ENCODE measurements at regions not wholly inside any gene's neighbourhood (a gene's known extent, or its start where the extent isn't known, plus 50 kb on each side); places are given as distances from the start of the nearest gene placed in this dataset.

GRCh38 chr2:217102956-217103355 is 243.1 kb upstream of the TNP1 start:
- Histone ChIP-seq H3K9me3 (no peaks in the 10 kb centered on the region), H3K4me1 (ENCODE audit: control insufficient read depth in 1 of 2, extremely low read depth in 1 of 2, insufficient read depth in 2 of 2, low read length in 2 of 2) (no peaks in the 10 kb centered on the region), H3K27me3 (replicated peaks in 1 of 2; ENCODE audit: control insufficient read depth in 2 of 2, extremely low read depth in 1 of 2, insufficient read depth in 2 of 2, low read length in 1 of 2) (no peaks in the 10 kb centered on the region), H3K27ac (ENCODE audit: low read length) (no peak overlapping the region), H3K36me3 (ENCODE audit: control insufficient read depth in 2 of 2, extremely low read depth in 1 of 2, insufficient read depth in 1 of 2, low read length in 1 of 2) (no peaks in the 10 kb centered on the region), H3K4me3 (ENCODE audit: control insufficient read depth in 1 of 2, extremely low read depth in 1 of 2, low read length in 1 of 2) (no peak overlapping the region)
- no CpG with 5 or more reads among the region's 1 CpG for WGBS (ENCODE audit: insufficient coverage)
- POLR2A ChIA-PET, result no interaction called here
- DNase-seq (no peak), ATAC-seq (replicated peaks in 1 of 4) (no peak)
- H3K4me3 Mint-ChIP-seq, result no peak overlapping the region
- H3K27me3 Mint-ChIP-seq, result peaks cover 0 to 7% of the 10 kb centered on the region in 2 donors
- no peaks in the 10 kb centered on the region for H3K4me1 Mint-ChIP-seq
- H3K36me3 Mint-ChIP-seq, result no peaks in the 10 kb centered on the region
- CTCF ChIA-PET, result no interaction called here
- no peak overlapping the region for H3K27ac Mint-ChIP-seq
- H3K9me3 Mint-ChIP-seq, result no peaks in the 10 kb centered on the region

- ATAC-seq (replicated peaks in 1 of 4) (no peak), DNase-seq (no peak)
- Mint-ChIP-seq H3K4me3 (no peak overlapping the region), H3K27me3 (peaks cover 0 to 7% of the 10 kb centered on the region in 2 donors), H3K4me1 (no peaks in the 10 kb centered on the region), H3K36me3 (no peaks in the 10 kb centered on the region), H3K27ac (no peak overlapping the region), H3K9me3 (no peaks in the 10 kb centered on the region)
- POLR2A ChIA-PET, result no interaction called here
- H3K27me3 ChIP-seq (replicated peaks in 1 of 2; ENCODE audit: control insufficient read depth in 2 of 2, extremely low read depth in 1 of 2, insufficient read depth in 2 of 2, low read length in 1 of 2), result peaks cover 0 to 2% of the 10 kb centered on the region in 2 experiments
- no peak overlapping the region for H3K4me3 ChIP-seq (ENCODE audit: control insufficient read depth in 1 of 2, extremely low read depth in 1 of 2, low read length in 1 of 2)
- no peak overlapping the region for H3K27ac ChIP-seq (ENCODE audit: low read length)
- H3K9me3 ChIP-seq, result no peaks in the 10 kb centered on the region
- no peaks in the 10 kb centered on the region for H3K4me1 ChIP-seq (ENCODE audit: control insufficient read depth in 1 of 2, extremely low read depth in 1 of 2, insufficient read depth in 2 of 2, low read length in 2 of 2)
- WGBS (ENCODE audit: insufficient coverage), result 95% methylated on average over 5 of the region's 6 CpGs
- no peaks in the 10 kb centered on the region for H3K36me3 ChIP-seq (ENCODE audit: control insufficient read depth in 2 of 2, extremely low read depth in 1 of 2, insufficient read depth in 1 of 2, low read length in 1 of 2)
- CTCF ChIA-PET, result no interaction called here
Observed at GRCh38 chr2:217101972-217102371, 242.1 kb upstream of the TNP1 start.

DNA sequence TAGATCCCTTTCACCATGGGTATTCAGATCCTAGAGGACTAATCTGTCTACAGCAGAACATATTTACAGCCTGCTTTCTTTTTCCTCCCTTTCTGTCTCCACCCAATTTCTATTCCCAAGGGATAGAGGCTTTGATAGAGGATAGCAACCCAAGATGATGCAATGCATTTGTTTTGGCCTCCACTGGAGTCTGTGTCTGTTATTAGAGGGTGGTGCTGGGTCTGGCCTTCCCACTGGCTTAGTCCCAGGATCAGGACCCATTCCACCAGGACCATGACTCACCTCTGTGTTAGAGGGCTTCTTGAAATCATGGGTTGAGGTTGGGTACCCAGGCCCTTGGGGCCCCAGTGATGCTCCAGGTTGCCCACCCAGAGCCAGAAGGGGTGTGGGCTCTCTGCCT is 239.7 kb upstream of the TNP1 start:
- H3K4me3 Mint-ChIP-seq, result no peak overlapping the region

GRCh38 chr2:217098435-217098834 is 238.6 kb upstream of the TNP1 start:
- H3K9me3 ChIP-seq, result no peaks in the 10 kb centered on the region
- peaks cover 0 to 2% of the 10 kb centered on the region in 2 experiments for H3K27me3 ChIP-seq (replicated peaks in 1 of 2; ENCODE audit: control insufficient read depth in 2 of 2, extremely low read depth in 1 of 2, insufficient read depth in 2 of 2, low read length in 1 of 2)
- DNase-seq, result no peak
- H3K4me3 ChIP-seq (ENCODE audit: control insufficient read depth in 1 of 2, extremely low read depth in 1 of 2, low read length in 1 of 2), result no peak overlapping the region
- no peaks in the 10 kb centered on the region for H3K36me3 ChIP-seq (ENCODE audit: control insufficient read depth in 2 of 2, extremely low read depth in 1 of 2, insufficient read depth in 1 of 2, low read length in 1 of 2)
- Mint-ChIP-seq H3K9me3 (no peaks in the 10 kb centered on the region), H3K4me1 (no peaks in the 10 kb centered on the region), H3K27ac (no peak overlapping the region), H3K27me3 (peaks cover 0 to 7% of the 10 kb centered on the region in 2 donors), H3K4me3 (no peak overlapping the region), H3K36me3 (no peaks in the 10 kb centered on the region)
- no peak overlapping the region for H3K27ac ChIP-seq (ENCODE audit: low read length)
- 78% methylated on average over 2 of the region's 5 CpGs for WGBS (ENCODE audit: insufficient coverage)
- ATAC-seq (replicated peaks in 1 of 4), result no peak
- H3K4me1 ChIP-seq (ENCODE audit: control insufficient read depth in 1 of 2, extremely low read depth in 1 of 2, insufficient read depth in 2 of 2, low read length in 2 of 2), result no peaks in the 10 kb centered on the region
- ChIA-PET POLR2A (no interaction called here), CTCF (no interaction called here)

More for the DNA sequence above, 239.7 kb upstream of the TNP1 start:
- Histone ChIP-seq H3K9me3 (no peaks in the 10 kb centered on the region), H3K36me3 (ENCODE audit: control insufficient read depth in 2 of 2, extremely low read depth in 1 of 2, insufficient read depth in 1 of 2, low read length in 1 of 2) (no peaks in the 10 kb centered on the region), H3K27ac (ENCODE audit: low read length) (no peak overlapping the region), H3K4me1 (ENCODE audit: control insufficient read depth in 1 of 2, extremely low read depth in 1 of 2, insufficient read depth in 2 of 2, low read length in 2 of 2) (no peaks in the 10 kb centered on the region), H3K27me3 (replicated peaks in 1 of 2; ENCODE audit: control insufficient read depth in 2 of 2, extremely low read depth in 1 of 2, insufficient read depth in 2 of 2, low read length in 1 of 2) (peaks cover 0 to 2% of the 10 kb centered on the region in 2 experiments), H3K4me3 (ENCODE audit: control insufficient read depth in 1 of 2, extremely low read depth in 1 of 2, low read length in 1 of 2) (no peak overlapping the region)
- DNase-seq (no peak), ATAC-seq (replicated peaks in 1 of 4) (no peak)
- Mint-ChIP-seq H3K36me3 (no peaks in the 10 kb centered on the region), H3K27ac (no peak overlapping the region), H3K9me3 (no peaks in the 10 kb centered on the region), H3K4me1 (no peaks in the 10 kb centered on the region), H3K27me3 (peaks cover 0 to 7% of the 10 kb centered on the region in 2 donors)
- ChIA-PET POLR2A (no interaction called here), CTCF (no interaction called here)

DNA sequence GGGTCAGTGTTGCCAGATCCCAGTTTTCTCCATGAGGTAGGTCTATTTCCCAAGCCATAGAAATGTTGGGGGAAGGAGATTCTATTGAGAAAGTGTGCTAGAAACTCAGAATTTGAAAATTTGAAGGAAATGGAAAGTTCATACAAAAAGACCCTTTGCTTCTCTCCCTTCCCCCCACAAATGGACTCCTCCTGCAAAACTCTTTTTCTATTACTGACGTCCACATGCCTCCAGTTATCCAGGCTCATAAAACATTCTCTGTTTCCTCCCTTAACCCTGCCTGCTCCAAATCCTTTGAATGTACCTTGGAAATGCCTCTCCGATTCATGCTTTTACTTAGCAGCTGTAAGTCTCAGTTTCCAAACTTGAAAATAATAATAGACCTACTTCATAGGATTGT is 237.5 kb upstream of the TNP1 start:
- POLR2A ChIA-PET, result no interaction called here

DNA sequence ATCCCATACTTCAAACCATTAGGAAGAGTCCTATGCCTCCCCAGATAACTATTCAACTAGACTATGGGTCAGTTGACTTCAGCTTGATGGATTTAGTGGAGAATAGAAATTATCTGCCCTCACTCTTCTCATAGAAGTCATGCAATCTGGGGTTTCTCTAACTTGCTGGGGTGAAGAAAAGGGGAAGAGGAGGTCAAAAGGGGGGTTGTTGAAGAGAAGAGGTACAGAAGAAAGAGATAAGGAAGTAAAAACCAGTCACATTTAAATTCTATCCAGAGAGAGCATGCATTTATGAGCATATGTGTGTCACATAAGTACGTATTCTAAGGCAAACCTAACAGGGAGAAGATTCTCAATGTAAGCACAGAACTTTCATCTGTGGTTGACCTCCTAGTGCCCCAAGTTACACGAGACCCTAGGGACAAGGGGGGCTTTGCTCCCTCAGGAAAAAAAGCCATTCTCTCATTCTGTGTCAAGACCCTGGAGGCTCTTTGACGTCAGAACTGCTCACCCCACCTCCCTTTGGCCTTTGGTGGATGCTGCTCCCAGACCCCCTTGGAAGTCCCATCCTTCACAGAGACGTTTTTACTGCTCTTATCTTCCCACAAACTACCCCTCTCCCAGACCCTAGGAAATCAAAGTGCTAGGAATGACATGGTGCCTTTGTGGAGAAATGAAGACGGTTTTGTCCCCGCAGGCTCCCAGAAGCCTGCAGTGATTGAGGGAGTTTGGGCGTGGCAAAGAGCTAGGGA is 236.8 kb upstream of the TNP1 start:
- Histone ChIP-seq H3K36me3 (ENCODE audit: control insufficient read depth in 2 of 2, extremely low read depth in 1 of 2, insufficient read depth in 1 of 2, low read length in 1 of 2) (no peaks in the 10 kb centered on the region), H3K9me3 (no peaks in the 10 kb centered on the region), H3K27ac (ENCODE audit: low read length) (no peak overlapping the region), H3K4me3 (ENCODE audit: control insufficient read depth in 1 of 2, extremely low read depth in 1 of 2, low read length in 1 of 2) (no peak overlapping the region), H3K4me1 (ENCODE audit: control insufficient read depth in 1 of 2, extremely low read depth in 1 of 2, insufficient read depth in 2 of 2, low read length in 2 of 2) (no peaks in the 10 kb centered on the region), H3K27me3 (replicated peaks in 1 of 2; ENCODE audit: control insufficient read depth in 2 of 2, extremely low read depth in 1 of 2, insufficient read depth in 2 of 2, low read length in 1 of 2) (peaks cover 0 to 2% of the 10 kb centered on the region in 2 experiments)
- peaks cover 0 to 2% of the 10 kb centered on the region in 2 donors for H3K27me3 Mint-ChIP-seq
- H3K4me3 Mint-ChIP-seq, result no peak overlapping the region
- DNase-seq (no peak), ATAC-seq (replicated peaks in 1 of 4) (no peak)
- WGBS (ENCODE audit: insufficient coverage), result 70% methylated on average over 4 of the region's 7 CpGs
- ChIA-PET CTCF (interaction anchor here in 1 of 2 donors (0.9 kb wide), 1 partner anchor 9 kb away, joined by 13 read pairs; no protein-coding TSS in a partner anchor), POLR2A (no interaction called here)
- H3K4me1 Mint-ChIP-seq, result no peaks in the 10 kb centered on the region
- no peak overlapping the region for H3K27ac Mint-ChIP-seq
- no peaks in the 10 kb centered on the region for H3K9me3 Mint-ChIP-seq
- H3K36me3 Mint-ChIP-seq, result no peaks in the 10 kb centered on the region

More for the DNA sequence above, 237.5 kb upstream of the TNP1 start:
- Mint-ChIP-seq H3K4me3 (no peak overlapping the region), H3K4me1 (no peaks in the 10 kb centered on the region), H3K9me3 (no peaks in the 10 kb centered on the region), H3K27me3 (peaks cover 0 to 7% of the 10 kb centered on the region in 2 donors), H3K36me3 (no peaks in the 10 kb centered on the region), H3K27ac (no peak overlapping the region)
- Histone ChIP-seq H3K27ac (ENCODE audit: low read length) (no peak overlapping the region), H3K4me3 (ENCODE audit: control insufficient read depth in 1 of 2, extremely low read depth in 1 of 2, low read length in 1 of 2) (no peak overlapping the region), H3K27me3 (replicated peaks in 1 of 2; ENCODE audit: control insufficient read depth in 2 of 2, extremely low read depth in 1 of 2, insufficient read depth in 2 of 2, low read length in 1 of 2) (peaks cover 0 to 2% of the 10 kb centered on the region in 2 experiments), H3K36me3 (ENCODE audit: control insufficient read depth in 2 of 2, extremely low read depth in 1 of 2, insufficient read depth in 1 of 2, low read length in 1 of 2) (no peaks in the 10 kb centered on the region), H3K9me3 (no peaks in the 10 kb centered on the region), H3K4me1 (ENCODE audit: control insufficient read depth in 1 of 2, extremely low read depth in 1 of 2, insufficient read depth in 2 of 2, low read length in 2 of 2) (no peaks in the 10 kb centered on the region)
- DNase-seq, result no peak
- no peak for ATAC-seq (replicated peaks in 1 of 4)
- CTCF ChIA-PET, result no interaction called here
- WGBS (ENCODE audit: insufficient coverage), result 78% methylated on average over 1 of the region's 2 CpGs
